IMR-90 (cell line): ENCODE measurements at regions not wholly inside any gene's neighbourhood (a gene's known extent, or its start where the extent isn't known, plus 50 kb on each side); places are given as distances from the start of the nearest gene placed in this dataset.

Source experiments
- ATAC-seq: fragments of 200-7000 bp; cut with Tn5 transposase; 2 replicates; pipeline ENCODE4 v1.9.1; 2020; ENCODE audit warnings: low read depth, mild to moderate bottlenecking, moderate library complexity
- BruUV-seq: library from RNA; stranded (reverse); fragments of 400-500 nt; replicated peaks from 2 replicates; lab custom pipeline; 2021; lab: Mats Ljungman, UMichigan
- CTCF ChIA-PET: fragments of 300-600 bp; formaldehyde crosslinking; extraction: SDS; loops from one replicate; lab custom pipeline; 2021; ENCODE audit warnings: antibody characterized with exemption; lab: Yijun Ruan, JAX
- POLR2A ChIA-PET: fragments of 300-600 bp; sonication (Branson Sonifier 250); formaldehyde crosslinking; loops from one replicate; lab custom pipeline; 2022; ENCODE audit warnings: antibody characterized with exemption; ENCODE audit not compliant: unreplicated experiment; lab: Charles Lee
- DNase-seq: peaks from one replicate; pipeline ENCODE4 v3.0.0; 2013
- H2AFZ ChIP-seq: replicated peaks from 2 replicates; pipeline ENCODE3; 2013; ENCODE audit warnings: low read length, mild to moderate bottlenecking; ENCODE audit not compliant: poor library complexity
- H2AK5ac ChIP-seq: 2 replicates; pipeline ENCODE4 v1.6.1; 2013; ENCODE audit warnings: low read depth, low read length, inconsistent platforms
- H2AK9ac ChIP-seq: replicated peaks from 2 replicates; pipeline ENCODE3; 2013; ENCODE audit warnings: mild to moderate bottlenecking, low read depth, low read length, moderate library complexity; ENCODE audit not compliant: poor library complexity
- H2BK120ac ChIP-seq: 2 replicates; pipeline ENCODE4 v1.6.1; 2013; ENCODE audit warnings: low read depth, low read length, inconsistent platforms
- H2BK15ac ChIP-seq: 3 replicates; pipeline ENCODE4 v1.6.1; 2013; ENCODE audit warnings: low read depth, low read length, inconsistent platforms
- H2BK20ac ChIP-seq: 2 replicates; pipeline ENCODE4 v1.6.1; 2013; ENCODE audit warnings: low read depth, mild to moderate bottlenecking, inconsistent platforms, low read length, moderate library complexity
- H2BK5ac ChIP-seq: 2 replicates; pipeline ENCODE4 v1.6.1; 2013; ENCODE audit warnings: mild to moderate bottlenecking, low read depth, low read length, inconsistent platforms; ENCODE audit not compliant: poor library complexity, severe bottlenecking
- H3K14ac ChIP-seq: replicated peaks from 2 replicates; pipeline ENCODE4 v1.6.1; 2013; ENCODE audit warnings: low read depth, low read length, inconsistent platforms
- H3K18ac ChIP-seq: 2 replicates; pipeline ENCODE4 v1.6.1; 2013; ENCODE audit warnings: low read depth, low read length, control low read depth
- H3K23ac ChIP-seq: 2 replicates; pipeline ENCODE4 v1.6.1; 2013; ENCODE audit warnings: low read depth, low read length, inconsistent platforms
- H3K27ac ChIP-seq: 2 replicates; pipeline ENCODE4 v1.5.1; 2013; ENCODE audit warnings: mild to moderate bottlenecking, control low read depth, low read length; ENCODE audit not compliant: insufficient read depth
- H3K27me3 ChIP-seq: 2 replicates; pipeline ENCODE4 v1.6.1; 2013; ENCODE audit warnings: low read length; ENCODE audit not compliant: control insufficient read depth, insufficient read depth
- H3K36me3 ChIP-seq: 2 replicates; pipeline ENCODE4 v1.6.1; 2013; ENCODE audit warnings: low read length, mixed read lengths; ENCODE audit not compliant: control insufficient read depth, insufficient read depth
- H3K4ac ChIP-seq: 2 replicates; pipeline ENCODE4 v1.6.1; 2013; ENCODE audit warnings: low read depth, low read length, inconsistent platforms
- H3K4me1 ChIP-seq: 2 replicates; pipeline ENCODE4 v1.6.1; 2013; ENCODE audit warnings: low read length, mixed read lengths; ENCODE audit not compliant: control insufficient read depth, insufficient read depth
- H3K4me2 ChIP-seq: 2 replicates; pipeline ENCODE4 v1.6.1; 2013; ENCODE audit warnings: low read depth, mild to moderate bottlenecking, control low read depth, low read length, moderate library complexity
- H3K4me3 ChIP-seq: 2 replicates; pipeline ENCODE4 v1.5.1; 2013; ENCODE audit warnings: low read depth, mild to moderate bottlenecking, control low read depth, low read length, moderate library complexity; ENCODE audit not compliant: insufficient read depth
- H3K56ac ChIP-seq: 2 replicates; pipeline ENCODE4 v1.6.1; 2013; ENCODE audit warnings: low read length, inconsistent platforms; ENCODE audit not compliant: insufficient read depth; ENCODE audit errors: extremely low read depth
- H3K79me1 ChIP-seq, 2 experiments: 2 replicates each; pipeline ENCODE4 v1.6.1; 2013; ENCODE audit warnings: low read length in 2 of 2, inconsistent platforms in 1 of 2, low read depth in 1 of 2
- H3K9ac ChIP-seq: 2 replicates; pipeline ENCODE4 v1.6.1; 2013; ENCODE audit warnings: low read depth, low read length, control low read depth
- H3K9me1 ChIP-seq: 2 replicates; pipeline ENCODE4 v1.6.1; 2013; ENCODE audit warnings: low read length, inconsistent platforms; ENCODE audit not compliant: insufficient read depth
- H3K9me3 ChIP-seq: 2 replicates; pipeline ENCODE4 v1.6.1; 2013; ENCODE audit warnings: low read length; ENCODE audit not compliant: control insufficient read depth, insufficient read depth
- H4K20me1 ChIP-seq: 2 replicates; pipeline ENCODE4 v1.6.1; 2013; ENCODE audit warnings: low read length, inconsistent platforms; ENCODE audit not compliant: insufficient read depth
- H4K5ac ChIP-seq: 2 replicates; pipeline ENCODE4 v1.6.1; 2013; ENCODE audit warnings: mild to moderate bottlenecking, low read depth, low read length, control low read depth
- H4K8ac ChIP-seq, 2 experiments: 2 replicates each; pipeline ENCODE4 v1.6.1; 2013; ENCODE audit warnings: low read depth in 2 of 2, low read length in 2 of 2, control low read depth in 1 of 2, inconsistent platforms in 1 of 2
- H4K91ac ChIP-seq: 2 replicates; pipeline ENCODE4 v1.6.1; 2013; ENCODE audit warnings: low read depth, low read length, inconsistent platforms; ENCODE audit not compliant: insufficient read depth
- BHLHE40 ChIP-seq: fragments of 150-350 bp; IDR thresholded peaks from 2 replicates; pipeline ENCODE4 v1.6.1; 2016; ENCODE audit warnings: mild to moderate bottlenecking, low read depth, low read length
- CEBPB ChIP-seq: IDR thresholded peaks from 2 replicates; pipeline ENCODE4 v1.6.1; 2012; ENCODE audit warnings: low read depth, low read length, improper control_type of control experiment
- CHD1 ChIP-seq: IDR thresholded peaks from 2 replicates; pipeline ENCODE4 v1.6.1; 2012; ENCODE audit warnings: low read depth, low read length, improper control_type of control experiment
- CTCF ChIP-seq: conservative IDR thresholded peaks from 2 replicates; pipeline ENCODE4 v1.5.1; 2012; ENCODE audit warnings: mild to moderate bottlenecking, low read depth, low read length, improper control_type of control experiment
- ELK1 ChIP-seq: fragments of 150-350 bp; IDR thresholded peaks from 2 replicates; pipeline ENCODE4 v1.6.1; 2016; ENCODE audit warnings: low read depth, mild to moderate bottlenecking, low read length, moderate library complexity, borderline replicate concordance
- FOS ChIP-seq: fragments of 150-350 bp; IDR thresholded peaks from 2 replicates; pipeline ENCODE4 v1.6.1; 2016; ENCODE audit warnings: low read depth, low read length
- MAFK ChIP-seq: IDR thresholded peaks from 2 replicates; pipeline ENCODE4 v1.6.1; 2012; ENCODE audit warnings: low read depth, low read length, improper control_type of control experiment
- MAZ ChIP-seq: IDR thresholded peaks from 2 replicates; pipeline ENCODE4 v1.6.1; 2012; ENCODE audit warnings: low read depth, mild to moderate bottlenecking, low read length, improper control_type of control experiment, moderate library complexity, borderline replicate concordance
- MXI1 ChIP-seq: IDR thresholded peaks from 2 replicates; pipeline ENCODE4 v1.6.1; 2012; ENCODE audit warnings: low read depth, mild to moderate bottlenecking, low read length, moderate library complexity, borderline replicate concordance
- NFE2L2 ChIP-seq: fragments of 150-350 bp; IDR thresholded peaks from 2 replicates; pipeline ENCODE4 v1.6.1; 2016; ENCODE audit warnings: low read depth, mild to moderate bottlenecking, low read length
- POLR2A ChIP-seq: IDR thresholded peaks from 2 replicates; pipeline ENCODE4 v1.6.1; 2012; ENCODE audit warnings: mild to moderate bottlenecking, low read depth, low read length
- RAD21 ChIP-seq: IDR thresholded peaks from 2 replicates; pipeline ENCODE4 v1.6.1; 2012; ENCODE audit warnings: low read length, improper control_type of control experiment
- RCOR1 ChIP-seq: IDR thresholded peaks from 2 replicates; pipeline ENCODE4 v1.6.1; 2012; ENCODE audit warnings: mild to moderate bottlenecking, low read length, improper control_type of control experiment; ENCODE audit not compliant: insufficient replicate concordance
- RFX5 ChIP-seq: IDR thresholded peaks from 2 replicates; pipeline ENCODE4 v1.8.0; 2012; ENCODE audit warnings: low read depth, mild to moderate bottlenecking, low read length, moderate library complexity
- SMC3 ChIP-seq: fragments of 150-350 bp; IDR thresholded peaks from 2 replicates; pipeline ENCODE4 v1.6.1; 2016; ENCODE audit warnings: low read depth, mild to moderate bottlenecking, antibody characterized with exemption, low read length, moderate library complexity
- USF2 ChIP-seq: fragments of 150-350 bp; IDR thresholded peaks from 2 replicates; pipeline ENCODE4 v1.6.1; 2017; ENCODE audit warnings: mild to moderate bottlenecking, antibody characterized with exemption, low read length, low read depth
- WGBS, 2 experiments: methylation state at CpG; one replicate each; pipeline versions ENCODE4 v1.1.5 to v1.1.7; 2013; ENCODE audit warnings: missing lambda C conversion rate in 2 of 2; ENCODE audit not compliant: insufficient read length in 1 of 2; ENCODE audit errors: extremely low coverage in 2 of 2; 5-methylcytosine and 5-hydroxymethylcytosine counted together
- dilution Hi-C: fragments of 300-500 bp; cut with HindIII; formaldehyde crosslinking; loops from one replicate; pipeline ENCODE4 v1.14.3; 2018; ENCODE audit warnings: low sequenced_read_pairs; ENCODE audit not compliant: unreplicated experiment
- in situ Hi-C: fragments of 300-500 bp; cut with MboI; formaldehyde crosslinking; loops from 3 replicates; pipeline ENCODE4 v1.14.3; 2019; ENCODE audit warnings: low sequenced_read_pairs, inconsistent platforms, mixed read lengths
- intact Hi-C: fragments of 100-400 bp; cut with micrococcal nuclease; formaldehyde crosslinking; loops from 2 replicates; pipeline ENCODE4 v1.10.0; 2022

GRCh38 chr5:174426388-174426787, 298.0 kb upstream of the MSX2 start:
- dilution Hi-C loops: no loop called here
- CTCF ChIA-PET: interaction anchor here (0.7 kb wide), 1 partner anchor 368 kb away, joined by 3 read pairs; no protein-coding TSS in a partner anchor
- Histone ChIP-seq H3K79me1 (no peaks in the 10 kb centered on the region), H2BK20ac (no peak overlapping the region), H3K4me3 (no peak overlapping the region), H2BK120ac (no peak overlapping the region), H2AFZ (no peak overlapping the region), H4K5ac (no peak overlapping the region), H2AK9ac (no peak overlapping the region), H3K4me2 (no peak overlapping the region), H3K18ac (no peak overlapping the region), H2AK5ac (no peak overlapping the region), H2BK5ac (no peak overlapping the region), H3K4me1 (no peaks in the 10 kb centered on the region; the same call in 1 of the 2 replicates), H3K36me3 (no peaks in the 10 kb centered on the region), H3K9me3 (no peaks in the 10 kb centered on the region), H3K14ac (no peak overlapping the region), H3K27me3 (no peaks in the 10 kb centered on the region; the same call in 1 of the 2 replicates), H3K23ac (no peak overlapping the region), H3K4ac (no peak overlapping the region), H3K56ac (no peak overlapping the region), H3K27ac (no peak overlapping the region), H4K91ac (no peak overlapping the region), H3K9ac (no peak overlapping the region), H3K9me1 (no peaks in the 10 kb centered on the region), H4K20me1 (no peaks in the 10 kb centered on the region), H2BK15ac (no peak overlapping the region), H4K8ac (no peak overlapping the region)
- intact Hi-C loops: no loop called here
- ATAC-seq (no peak), DNase-seq (no peak)
- no TSS peak for BruUV-seq
- no CpG with 5 or more reads among the region's 1 CpG for WGBS, 2 experiments
- POLR2A ChIA-PET: no interaction called here
- TF ChIP-seq SMC3 (no peak), CEBPB (no peak), RFX5 (no peak), MAZ (no peak), USF2 (no peak), NFE2L2 (no peak), BHLHE40 (no peak), MXI1 (no peak), ELK1 (no peak), RCOR1 (no peak), CHD1 (no peak), CTCF (no peak), FOS (no peak), RAD21 (no peak), MAFK (no peak), POLR2A (no peak)
- in situ Hi-C loops: no loop called here
